ENCODE measurements at regions not wholly inside any gene's neighbourhood (a gene's known extent, or its start where the extent isn't known, plus 50 kb on each side); places are given as distances from the start of the nearest gene placed in this dataset.

DNA sequence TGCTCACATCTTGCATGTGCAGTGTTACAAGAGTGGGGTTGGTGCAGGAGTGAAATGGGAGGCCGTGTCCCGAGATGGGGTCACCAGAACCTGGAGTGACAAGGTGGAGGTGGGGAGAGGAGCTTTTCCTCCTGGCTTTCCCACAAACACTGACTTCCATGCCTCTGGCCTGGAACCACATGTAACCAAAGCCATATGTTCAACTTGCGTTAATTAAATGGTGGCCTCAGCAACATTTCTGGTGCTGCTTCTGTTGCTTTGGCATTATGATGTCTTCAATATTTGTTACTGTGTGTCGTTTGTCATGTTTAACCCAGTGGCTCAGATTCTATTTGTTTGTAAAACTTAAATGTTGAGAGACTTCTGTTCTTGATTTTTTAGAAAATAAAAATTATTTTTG, 110.2 kb downstream of the VCPKMT start:
- Mint-ChIP-seq H3K27ac (no peak overlapping the region), H3K9me3 (no peaks in the 10 kb centered on the region), H3K27me3 (ENCODE audit: low read depth) (no peaks in the 10 kb centered on the region), H3K4me3 (no peak overlapping the region), H3K4me1 (ENCODE audit: low read depth) (peaks cover 26% of the 10 kb centered on the region), H3K36me3 (ENCODE audit: insufficient read depth in 2 of 2) (peaks cover 8 to 10% of the 10 kb centered on the region in 2 donors)
- no peak for ATAC-seq (replicated peaks in 1 of 2)
- DNase-seq, result no peak

DNA sequence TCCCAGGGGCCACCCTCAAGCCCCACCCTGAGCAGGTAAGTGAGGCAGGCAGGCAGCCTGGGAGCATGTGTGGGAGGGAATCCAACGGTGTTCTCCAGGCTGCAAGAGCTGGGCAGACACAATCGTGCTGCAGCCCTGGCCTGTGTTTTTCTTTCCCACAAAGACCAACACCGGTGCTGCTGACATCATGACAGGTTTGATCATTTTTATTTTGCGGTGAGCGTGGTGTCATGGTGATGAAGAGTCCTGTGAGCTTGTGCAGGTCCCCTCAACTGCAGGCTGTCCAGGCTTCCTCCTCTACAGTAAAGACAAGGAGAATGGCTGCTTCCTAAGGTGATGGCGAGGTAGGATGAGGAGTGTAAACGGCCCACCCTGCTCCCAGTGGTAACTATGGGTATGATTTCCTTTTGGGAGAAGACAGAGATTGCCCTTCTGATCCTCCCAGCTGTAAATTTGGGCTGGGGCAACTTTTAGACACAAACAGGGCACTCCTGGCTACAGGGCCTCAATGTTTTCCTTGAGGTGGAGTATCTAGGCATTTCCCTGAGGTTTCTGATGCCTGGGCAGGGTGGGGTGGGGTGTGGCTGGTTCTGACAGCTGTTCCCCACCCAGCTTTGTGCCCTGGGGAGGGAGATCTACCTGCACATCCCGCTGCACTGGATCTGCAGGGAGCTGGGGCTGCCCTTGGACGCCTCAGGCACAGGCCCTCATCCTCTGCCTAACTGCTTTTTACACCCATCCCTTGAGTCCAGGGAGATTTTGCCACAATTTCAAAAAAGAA, 109.1 kb downstream of the VCPKMT start:
- Mint-ChIP-seq H3K27me3 (ENCODE audit: low read depth) (no peaks in the 10 kb centered on the region), H3K4me3 (no peak overlapping the region), H3K36me3 (ENCODE audit: insufficient read depth in 2 of 2) (peaks cover 8 to 10% of the 10 kb centered on the region in 2 donors), H3K27ac (no peak overlapping the region), H3K4me1 (ENCODE audit: low read depth) (peaks cover 17% of the 10 kb centered on the region), H3K9me3 (no peaks in the 10 kb centered on the region)
- no peak for ATAC-seq (replicated peaks in 1 of 2)
- no peak for DNase-seq

DNA sequence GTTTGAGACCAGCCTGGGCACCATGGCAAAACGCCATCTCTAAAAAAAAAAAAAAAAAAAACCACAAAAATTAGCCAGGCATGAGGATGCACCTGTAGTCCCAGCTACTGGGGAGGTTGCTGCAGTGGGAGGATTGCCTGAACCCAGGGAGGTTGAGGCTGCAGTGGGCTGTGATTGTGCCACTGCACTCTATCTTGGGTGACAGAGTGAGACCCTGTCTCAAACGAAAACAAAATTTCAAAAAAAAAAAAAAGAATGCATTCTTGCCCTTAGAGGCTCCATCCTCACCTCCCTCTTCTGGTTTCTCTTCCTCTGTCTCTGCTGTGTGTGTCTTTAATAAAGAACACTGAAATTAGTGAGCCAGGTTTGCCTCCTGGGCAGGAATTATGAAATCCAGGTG, 107.8 kb downstream of the VCPKMT start:
- H3K27me3 Mint-ChIP-seq (ENCODE audit: low read depth), result no peaks in the 10 kb centered on the region
- ATAC-seq (replicated peaks in 1 of 2) (no peak), DNase-seq (no peak)
- no peaks in the 10 kb centered on the region for H3K9me3 Mint-ChIP-seq
- no peak overlapping the region for H3K4me3 Mint-ChIP-seq
- peaks cover 20% of the 10 kb centered on the region for H3K4me1 Mint-ChIP-seq (ENCODE audit: low read depth)
- peaks cover 5 to 10% of the 10 kb centered on the region in 2 donors for H3K36me3 Mint-ChIP-seq (ENCODE audit: insufficient read depth in 2 of 2)
- no peak overlapping the region for H3K27ac Mint-ChIP-seq

DNA sequence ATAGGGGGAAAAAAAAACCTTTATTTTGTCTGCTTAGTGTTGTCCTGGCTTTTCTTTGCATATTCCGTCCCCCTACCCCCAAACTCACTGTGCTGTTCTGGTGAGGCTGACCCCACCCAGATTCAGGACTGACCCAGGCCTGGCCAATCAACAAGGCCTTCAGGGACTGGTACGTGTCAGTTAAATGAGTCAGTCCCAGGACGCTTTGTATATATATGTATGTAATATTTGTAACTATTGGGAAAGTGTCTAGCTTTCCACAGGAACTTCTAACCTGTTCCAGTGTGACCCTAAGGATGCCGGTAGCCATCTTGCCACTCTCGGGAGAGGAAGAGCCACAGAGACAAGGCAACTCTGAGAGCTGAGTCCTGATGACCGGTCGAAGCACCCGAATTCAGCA, 107.4 kb downstream of the VCPKMT start:
- H3K27ac Mint-ChIP-seq, result no peak overlapping the region
- no peaks in the 10 kb centered on the region for H3K9me3 Mint-ChIP-seq
- no peak for DNase-seq
- H3K4me1 Mint-ChIP-seq (ENCODE audit: low read depth), result peaks cover 18% of the 10 kb centered on the region
- H3K27me3 Mint-ChIP-seq (ENCODE audit: low read depth), result no peaks in the 10 kb centered on the region
- peaks cover 5 to 10% of the 10 kb centered on the region in 2 donors for H3K36me3 Mint-ChIP-seq (ENCODE audit: insufficient read depth in 2 of 2)
- no peak overlapping the region for H3K4me3 Mint-ChIP-seq
- ATAC-seq (replicated peaks in 1 of 2), result no peak

DNA sequence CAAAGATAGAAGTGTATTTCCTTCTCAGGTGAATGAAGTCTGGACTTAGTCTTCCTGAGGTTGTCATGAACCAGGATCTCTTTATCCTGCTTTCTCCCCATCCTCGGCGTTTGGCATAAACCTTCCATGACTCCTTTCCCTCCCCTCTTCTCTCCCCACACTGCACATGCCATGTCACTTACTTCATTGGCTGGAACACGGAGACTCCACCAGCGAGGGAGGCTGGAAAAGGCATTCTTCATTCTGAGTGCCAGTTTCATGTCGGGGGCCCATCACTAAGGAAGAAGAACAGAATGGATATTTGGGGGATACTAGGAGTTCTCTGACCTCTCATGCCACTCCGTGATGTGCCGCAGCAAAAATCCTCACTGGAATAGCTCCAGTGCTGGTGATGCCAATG, 105.6 kb downstream of the VCPKMT start:
- DNase-seq (no peak), ATAC-seq (replicated peaks in 1 of 2) (no peak)
- no peaks in the 10 kb centered on the region for H3K27me3 Mint-ChIP-seq (ENCODE audit: low read depth)
- no peak overlapping the region for H3K4me3 Mint-ChIP-seq
- peaks cover 7 to 15% of the 10 kb centered on the region in 2 donors for H3K36me3 Mint-ChIP-seq (ENCODE audit: insufficient read depth in 2 of 2)
- H3K9me3 Mint-ChIP-seq, result peaks cover 0 to 1% of the 10 kb centered on the region in 2 donors
- H3K27ac Mint-ChIP-seq, result no peak overlapping the region
- peaks cover 29% of the 10 kb centered on the region for H3K4me1 Mint-ChIP-seq (ENCODE audit: low read depth)

DNA sequence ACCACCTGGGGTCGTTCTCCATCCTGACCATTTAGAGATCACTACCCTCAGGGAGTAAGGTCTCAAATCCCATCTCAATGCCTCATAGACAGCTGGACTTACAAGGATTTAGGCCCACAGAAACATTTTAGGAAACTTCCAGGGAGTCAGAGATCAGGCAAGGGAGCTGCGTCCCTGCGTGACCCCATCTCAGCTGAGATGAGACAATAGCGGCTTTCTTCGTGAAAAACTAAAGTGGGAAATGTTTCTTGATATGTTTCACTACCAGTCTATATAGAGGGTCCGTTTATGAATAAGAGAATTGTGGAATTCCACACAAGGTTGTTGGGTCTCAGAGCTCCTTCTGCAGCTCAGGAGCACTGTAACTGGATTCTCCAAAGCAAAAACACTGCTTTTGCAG, 105.1 kb downstream of the VCPKMT start:
- Mint-ChIP-seq H3K4me3 (no peak overlapping the region), H3K36me3 (ENCODE audit: insufficient read depth in 2 of 2) (peaks cover 10 to 20% of the 10 kb centered on the region in 2 donors), H3K9me3 (peaks cover 0 to 5% of the 10 kb centered on the region in 2 donors), H3K27me3 (ENCODE audit: low read depth) (no peaks in the 10 kb centered on the region), H3K27ac (no peak overlapping the region), H3K4me1 (ENCODE audit: low read depth) (peaks cover 34% of the 10 kb centered on the region)
- DNase-seq (no peak), ATAC-seq (replicated peaks in 1 of 2) (no peak)

DNA sequence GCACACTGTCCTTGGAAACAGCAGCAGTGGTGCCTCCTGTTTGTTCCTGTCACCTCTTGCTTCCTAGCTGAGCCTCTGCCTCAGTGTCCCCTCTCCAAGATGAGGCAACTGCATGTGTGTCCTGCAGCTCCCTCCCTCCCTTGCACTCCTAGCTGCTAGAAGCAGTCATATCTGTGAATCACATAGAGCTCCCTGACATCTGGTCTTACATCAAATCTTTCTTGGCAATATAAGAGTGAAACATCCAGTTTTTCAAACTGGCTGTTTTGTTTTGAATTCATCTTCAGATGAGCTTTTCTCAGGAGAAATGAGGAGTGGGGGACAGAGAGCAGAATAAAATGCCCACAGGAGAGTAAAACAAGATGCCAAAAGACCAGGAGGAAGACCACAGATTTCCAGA, 103.7 kb downstream of the VCPKMT start:
- Mint-ChIP-seq H3K36me3 (ENCODE audit: insufficient read depth in 2 of 2) (peaks cover 10 to 24% of the 10 kb centered on the region in 2 donors), H3K27ac (peak overlapping the region; percentile 34), H3K4me1 (ENCODE audit: low read depth) (peaks cover 46% of the 10 kb centered on the region), H3K4me3 (no peak overlapping the region), H3K27me3 (ENCODE audit: low read depth) (no peaks in the 10 kb centered on the region), H3K9me3 (peaks cover 0 to 5% of the 10 kb centered on the region in 2 donors)
- no peak for DNase-seq
- ATAC-seq (replicated peaks in 1 of 2), result peak in 1 of 2 donors; percentile 28

DNA sequence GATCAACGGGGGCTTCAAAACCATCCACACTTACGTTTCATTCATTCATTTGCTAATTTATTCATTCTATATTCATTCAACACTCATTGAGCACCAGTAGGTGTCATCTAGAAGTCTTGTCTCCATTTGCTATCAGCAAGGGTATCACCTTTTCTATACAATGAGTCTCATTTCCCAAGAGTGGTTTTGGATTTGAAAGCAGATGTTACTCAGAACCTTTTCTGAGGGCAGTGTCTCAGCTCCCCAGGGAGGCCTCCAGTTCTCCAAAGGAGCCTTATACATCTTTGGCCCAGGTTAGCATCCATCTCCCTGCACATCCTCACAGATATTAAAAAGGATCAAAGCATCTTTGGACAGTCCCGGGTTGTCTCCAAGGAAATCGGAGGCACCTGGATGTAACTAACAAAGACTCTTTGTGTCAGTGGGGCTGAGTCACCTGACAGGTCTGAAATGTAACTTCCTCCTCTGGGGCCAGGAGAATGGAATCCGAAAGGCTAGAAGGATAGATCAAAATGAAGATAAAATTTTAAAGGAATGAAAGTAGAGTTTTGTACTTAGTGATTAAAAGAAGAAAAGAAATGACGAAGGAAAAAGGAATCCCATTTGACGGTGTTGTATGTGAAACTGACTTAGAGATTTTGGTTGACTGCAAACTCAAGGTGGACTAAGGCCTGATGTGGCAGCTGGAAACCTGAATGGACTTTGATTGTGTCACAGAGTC, 103.0 kb downstream of the VCPKMT start:
- peaks cover 10 to 24% of the 10 kb centered on the region in 2 donors for H3K36me3 Mint-ChIP-seq (ENCODE audit: insufficient read depth in 2 of 2)
- H3K27me3 Mint-ChIP-seq (ENCODE audit: low read depth), result no peaks in the 10 kb centered on the region
- ATAC-seq (replicated peaks in 1 of 2) (peak; percentile 73 to 82), DNase-seq (no peak)
- H3K4me1 Mint-ChIP-seq (ENCODE audit: low read depth), result peaks cover 49% of the 10 kb centered on the region
- peak overlapping the region in 1 of 2 donors; percentile 26 for H3K4me3 Mint-ChIP-seq
- H3K27ac Mint-ChIP-seq, result peak overlapping the region; percentile 57
- peaks cover 0 to 5% of the 10 kb centered on the region in 2 donors for H3K9me3 Mint-ChIP-seq

DNA sequence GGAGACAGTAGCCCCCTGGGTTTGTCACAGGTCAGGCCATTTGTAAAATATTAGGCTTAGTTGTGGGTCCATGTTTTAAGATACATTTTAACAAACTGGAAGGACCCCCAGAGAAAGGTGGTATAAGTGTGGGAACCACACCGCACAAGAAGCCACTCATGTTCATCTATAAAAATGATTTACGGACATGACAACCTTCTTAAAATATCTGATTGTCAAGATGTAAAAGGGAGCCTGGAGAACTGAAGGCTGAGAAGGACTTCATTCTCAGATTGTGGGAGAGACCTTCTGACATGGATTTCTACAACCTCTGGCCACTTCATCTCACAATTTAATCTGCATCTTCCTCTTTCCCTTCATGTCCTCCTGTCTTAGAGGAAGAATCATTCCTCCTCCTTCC, 102.4 kb downstream of the VCPKMT start:
- ATAC-seq (replicated peaks in 1 of 2), result no peak
- Mint-ChIP-seq H3K4me1 (ENCODE audit: low read depth) (peaks cover 54% of the 10 kb centered on the region), H3K4me3 (no peak overlapping the region), H3K9me3 (peaks cover 0 to 5% of the 10 kb centered on the region in 2 donors), H3K36me3 (ENCODE audit: insufficient read depth in 2 of 2) (peaks cover 9 to 22% of the 10 kb centered on the region in 2 donors), H3K27me3 (ENCODE audit: low read depth) (no peaks in the 10 kb centered on the region), H3K27ac (no peak overlapping the region)
- DNase-seq, result no peak

DNA sequence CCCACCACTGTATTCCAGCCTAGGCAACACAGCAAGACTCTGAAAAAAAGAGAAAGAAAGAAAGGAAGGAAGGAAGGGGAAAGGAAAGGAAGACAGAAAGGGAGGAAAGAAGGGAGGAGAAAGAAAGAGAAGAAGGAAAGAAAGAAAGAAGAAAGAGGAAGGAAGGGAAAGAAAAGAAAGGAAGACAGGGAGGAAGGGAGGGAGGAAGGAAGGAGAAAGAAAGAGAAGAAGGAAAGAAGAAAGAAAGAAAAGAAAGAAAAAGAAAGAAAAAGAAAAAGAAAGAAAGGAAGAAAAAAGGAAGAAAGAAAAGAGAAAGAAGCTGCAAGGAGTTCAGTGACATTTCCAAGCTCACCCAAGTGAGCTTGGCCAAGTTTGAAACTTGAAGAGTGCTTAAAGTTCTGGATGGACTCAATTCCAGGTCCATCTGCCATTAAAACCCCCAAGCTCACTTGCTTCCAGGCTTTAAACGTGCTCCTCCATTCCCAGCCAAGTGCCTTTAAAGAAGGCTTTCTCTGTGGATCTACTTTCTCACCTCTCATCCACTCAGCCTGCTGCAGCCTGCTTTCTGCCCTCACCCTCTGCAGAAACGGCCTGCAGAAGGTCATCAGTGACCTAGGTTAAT, 101.5 kb downstream of the VCPKMT start:
- Mint-ChIP-seq H3K27me3 (ENCODE audit: low read depth) (no peaks in the 10 kb centered on the region), H3K9me3 (peaks cover 4 to 7% of the 10 kb centered on the region in 2 donors), H3K27ac (peak overlapping the region; percentile 49), H3K36me3 (ENCODE audit: insufficient read depth in 2 of 2) (peaks cover 13 to 27% of the 10 kb centered on the region in 2 donors), H3K4me1 (ENCODE audit: low read depth) (peaks cover 54% of the 10 kb centered on the region), H3K4me3 (no peak overlapping the region)
- DNase-seq (no peak), ATAC-seq (replicated peaks in 1 of 2) (no peak)

DNA sequence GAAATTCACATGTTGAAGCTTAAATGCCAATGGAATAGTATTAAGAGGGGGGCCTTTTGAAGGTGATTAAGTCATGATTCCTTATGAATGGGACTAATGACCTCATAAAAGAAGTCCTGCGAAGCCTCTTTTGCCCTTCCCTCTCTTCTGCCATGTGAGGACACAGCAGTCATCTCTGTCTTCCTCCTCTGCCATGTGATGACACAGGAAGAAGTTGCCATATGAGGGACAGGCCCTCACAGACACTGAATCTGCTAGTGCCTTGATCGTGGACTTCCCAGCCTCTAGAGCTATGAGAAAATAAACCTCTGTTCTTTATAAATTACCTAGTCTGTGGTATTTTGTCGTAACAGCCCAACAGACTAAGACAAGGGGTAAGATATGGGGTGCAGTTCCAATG, 100.7 kb downstream of the VCPKMT start:
- DNase-seq, result no peak
- peaks cover 54% of the 10 kb centered on the region for H3K4me1 Mint-ChIP-seq (ENCODE audit: low read depth)
- peak overlapping the region; percentile 12 for H3K27ac Mint-ChIP-seq
- H3K27me3 Mint-ChIP-seq (ENCODE audit: low read depth), result no peaks in the 10 kb centered on the region
- H3K9me3 Mint-ChIP-seq, result peaks cover 7 to 8% of the 10 kb centered on the region in 2 donors
- peak; percentile 36 to 61 for ATAC-seq (replicated peaks in 1 of 2)
- H3K4me3 Mint-ChIP-seq, result no peak overlapping the region
- H3K36me3 Mint-ChIP-seq (ENCODE audit: insufficient read depth in 2 of 2), result peaks cover 16 to 27% of the 10 kb centered on the region in 2 donors

DNA sequence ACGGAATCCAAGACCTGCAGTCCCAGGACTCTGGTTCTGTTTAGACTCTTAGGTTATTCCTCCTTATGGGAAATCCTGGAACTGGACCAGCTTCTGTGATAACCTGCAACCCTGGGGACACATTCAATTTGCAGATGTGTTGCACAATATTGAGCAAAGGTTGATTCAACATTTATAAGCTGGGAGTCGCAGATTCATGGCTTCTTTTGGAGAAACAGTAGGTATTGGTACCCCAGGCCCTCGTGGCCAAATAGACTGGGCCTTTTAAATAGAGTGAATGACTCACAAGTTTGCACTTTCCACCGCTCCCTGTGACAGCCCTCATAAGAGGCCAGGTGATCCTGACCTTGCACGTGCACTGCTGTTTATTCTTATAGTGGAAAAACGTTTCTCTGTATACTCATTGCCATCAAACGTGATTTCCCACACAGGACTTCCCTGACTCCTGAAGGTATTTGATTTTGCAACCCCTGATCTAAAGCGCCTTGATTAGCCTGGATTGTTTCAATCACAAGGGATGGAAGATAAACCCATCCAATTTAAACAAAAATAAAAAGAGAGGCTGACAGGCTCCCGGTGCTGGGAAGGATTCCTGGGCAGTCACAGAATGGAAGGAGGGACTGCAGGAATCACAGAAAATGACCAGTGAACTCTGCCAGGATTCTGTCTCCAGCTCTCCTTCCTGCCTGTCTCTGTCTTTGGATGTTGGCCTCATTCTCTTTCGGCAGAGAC, 98.0 kb downstream of the VCPKMT start:
- H3K27me3 Mint-ChIP-seq (ENCODE audit: low read depth), result no peaks in the 10 kb centered on the region
- ATAC-seq (replicated peaks in 1 of 2) (no peak), DNase-seq (no peak)
- H3K9me3 Mint-ChIP-seq, result peaks cover 10% of the 10 kb centered on the region in 2 donors
- peaks cover 22 to 43% of the 10 kb centered on the region in 2 donors for H3K36me3 Mint-ChIP-seq (ENCODE audit: insufficient read depth in 2 of 2)
- peaks cover 68% of the 10 kb centered on the region for H3K4me1 Mint-ChIP-seq (ENCODE audit: low read depth)
- H3K27ac Mint-ChIP-seq, result no peak overlapping the region
- no peak overlapping the region for H3K4me3 Mint-ChIP-seq

DNA sequence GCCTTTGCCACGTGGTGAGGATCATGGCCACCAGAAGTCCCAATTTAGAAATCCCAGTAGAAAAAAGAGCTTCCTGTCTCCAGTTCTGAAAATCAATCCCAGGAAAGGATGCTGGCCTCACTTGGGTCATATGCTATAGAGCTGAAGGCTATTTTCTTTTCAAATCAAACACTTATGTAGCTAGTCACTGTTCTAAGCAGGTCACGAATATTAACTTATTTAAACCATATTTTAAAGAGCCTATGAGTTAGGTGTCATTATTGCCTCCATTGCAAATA, 97.5 kb downstream of the VCPKMT start:
- no peak for DNase-seq
- Mint-ChIP-seq H3K27ac (no peak overlapping the region), H3K4me3 (no peak overlapping the region), H3K4me1 (ENCODE audit: low read depth) (peaks cover 69% of the 10 kb centered on the region), H3K36me3 (ENCODE audit: insufficient read depth in 2 of 2) (peaks cover 21 to 45% of the 10 kb centered on the region in 2 donors), H3K9me3 (peaks cover 10% of the 10 kb centered on the region in 2 donors), H3K27me3 (ENCODE audit: low read depth) (no peaks in the 10 kb centered on the region)
- no peak for ATAC-seq (replicated peaks in 1 of 2)

Data from activated T-cell treated with anti-CD3 and anti-CD28 coated beads, Interleukin-2, amount 50 U/mL, for 72 hours (primary cell).